ENCODE measurements at regions not wholly inside any gene's neighbourhood (a gene's known extent, or its start where the extent isn't known, plus 50 kb on each side); places are given as distances from the start of the nearest gene placed in this dataset.

- DNase-seq (ENCODE audit: low read depth, low spot score) (no peak), ATAC-seq (no peak)
- ChIA-PET POLR2A (no interaction called here), CTCF (no interaction called here)
- Histone ChIP-seq H3K4me1 (ENCODE audit: control insufficient read depth, insufficient read depth, low read length) (no peaks in the 10 kb centered on the region), H3K27me3 (ENCODE audit: control insufficient read depth, insufficient read depth, low read length) (no peaks in the 10 kb centered on the region; the same call in 1 of the 2 replicates), H3K9me3 (ENCODE audit: control insufficient read depth, insufficient read depth, low read depth, low read length) (no peaks in the 10 kb centered on the region), H3K36me3 (ENCODE audit: control insufficient read depth, insufficient read depth, low read length) (no peaks in the 10 kb centered on the region), H3K27ac (ENCODE audit: low read length) (no peak overlapping the region), H3K4me3 (ENCODE audit: low read depth in 2 of 2, low read length in 2 of 2) (no peak overlapping the region)
- BruUV-seq (replicated peaks), result no TSS peak
- intact Hi-C loops (cut with micrococcal nuclease; ENCODE audit: unreplicated experiment) (no loop called here), in situ Hi-C loops (cut with HindIII; ENCODE audit: low pct_unique_long_range_greater_than_20kb, low sequenced_read_pairs) (no loop called here)
- TF ChIP-seq POLR2AphosphoS5 (IDR thresholded peaks at IDR 0.05; ENCODE audit: low read depth, low read length) (no peak), SIN3A (IDR thresholded peaks at IDR 0.05; ENCODE audit: borderline replicate concordance, insufficient read depth, low read depth, low read length) (no peak), TCF7L2 (IDR thresholded peaks at IDR 0.05; ENCODE audit: low read depth, low read length) (no peak), REST (IDR thresholded peaks at IDR 0.05; ENCODE audit: insufficient read depth in 1 of 2, low read depth in 2 of 2, low read length in 1 of 2) (no peak), CTCF (IDR thresholded peaks at IDR 0.05) (no peak)
These were observed 372.7 kb upstream of the ZFHX3 start for GRCh38 chr16:73420676-73421075.

- H3K4me3 ChIP-seq (ENCODE audit: low read depth in 2 of 2, low read length in 2 of 2), result no peak overlapping the region
- POLR2A ChIA-PET, result no interaction called here
- no peaks in the 10 kb centered on the region for H3K36me3 ChIP-seq (ENCODE audit: control insufficient read depth, insufficient read depth, low read length)
- H3K27me3 ChIP-seq (ENCODE audit: control insufficient read depth, insufficient read depth, low read length), result no peaks in the 10 kb centered on the region; the same call in 1 of the 2 replicates
- H3K27ac ChIP-seq (ENCODE audit: low read length), result no peak overlapping the region
- DNase-seq (ENCODE audit: low read depth, low spot score), result no peak
- H3K9me3 ChIP-seq (ENCODE audit: control insufficient read depth, insufficient read depth, low read depth, low read length), result no peaks in the 10 kb centered on the region
- TF ChIP-seq POLR2AphosphoS5 (IDR thresholded peaks at IDR 0.05; ENCODE audit: low read depth, low read length), result no peak
- no peak for TF ChIP-seq TCF7L2 (IDR thresholded peaks at IDR 0.05; ENCODE audit: low read depth, low read length)
- TF ChIP-seq CTCF (IDR thresholded peaks at IDR 0.05), result no peak
- TF ChIP-seq REST (IDR thresholded peaks at IDR 0.05; ENCODE audit: insufficient read depth in 1 of 2, low read depth in 2 of 2, low read length in 1 of 2), result no peak
- in situ Hi-C loops (cut with HindIII; ENCODE audit: low pct_unique_long_range_greater_than_20kb, low sequenced_read_pairs) (no loop called here), intact Hi-C loops (cut with micrococcal nuclease; ENCODE audit: unreplicated experiment) (no loop called here)
- ATAC-seq, result no peak
- no peaks in the 10 kb centered on the region for H3K4me1 ChIP-seq (ENCODE audit: control insufficient read depth, insufficient read depth, low read length)
- CTCF ChIA-PET, result no interaction called here
- BruUV-seq (replicated peaks), result no TSS peak
These were observed 372.3 kb upstream of the ZFHX3 start for GRCh38 chr16:73420244-73420643.

All from Panc1 (cell line).